ENCODE measurements at regions not wholly inside any gene's neighbourhood (a gene's known extent, or its start where the extent isn't known, plus 50 kb on each side); places are given as distances from the start of the nearest gene placed in this dataset.
"Not testable (repeated sequence)": the region's sequence is repeated elsewhere in the genome, so short reads cannot be mapped to it uniquely, and the experiment has no call there.

GRCh38 chr12:97988588-97988987 lies 526.0 kb downstream of the RMST start:
- not testable (repeated sequence) for DNase-seq

- DNase-seq, result no peak
These were observed 525.9 kb upstream of the TMPO start for GRCh38 chr12:97989366-97989940.

GRCh38 chr12:97994746-97995484 lies 520.5 kb upstream of the TMPO start:
- DNase-seq, result no peak

GRCh38 chr12:97995559-97995958 lies 519.8 kb upstream of the TMPO start:
- no peak for DNase-seq

GRCh38 chr12:98001430-98001829 lies 514.0 kb upstream of the TMPO start:
- no peak for DNase-seq

- DNase-seq, result peak; percentile 6 to 17 (median 14)
These were observed 512.4 kb upstream of the TMPO start for GRCh38 chr12:98002887-98003493.

GRCh38 chr12:98007963-98008362 lies 507.4 kb upstream of the TMPO start:
- DNase-seq, result no peak

- DNase-seq, result no peak
These were observed 501.8 kb upstream of the TMPO start for GRCh38 chr12:98013560-98013959.

GRCh38 chr12:98018836-98019235 lies 496.6 kb upstream of the TMPO start:
- DNase-seq, result no peak

- DNase-seq, result no peak
These were observed 495.0 kb upstream of the TMPO start for GRCh38 chr12:98020376-98020775.

GRCh38 chr12:98022961-98023360 lies 492.4 kb upstream of the TMPO start:
- DNase-seq, result no peak

GRCh38 chr12:98037401-98038140 lies 477.8 kb upstream of the TMPO start:
- DNase-seq, result no peak

- no peak for DNase-seq
These were observed 472.7 kb upstream of the TMPO start for GRCh38 chr12:98042668-98043067.

- no peak for DNase-seq
These were observed 470.0 kb upstream of the TMPO start for GRCh38 chr12:98045395-98045794.

- no peak for DNase-seq
These were observed 467.1 kb upstream of the TMPO start for GRCh38 chr12:98048326-98048725.

- DNase-seq, result no peak
These were observed 462.2 kb upstream of the TMPO start for GRCh38 chr12:98053202-98053601.

GRCh38 chr12:98057701-98058100 lies 457.7 kb upstream of the TMPO start:
- no peak for DNase-seq

- DNase-seq, result no peak
These were observed 457.2 kb upstream of the TMPO start for GRCh38 chr12:98058213-98058612.

- DNase-seq, result no peak
These were observed 456.6 kb upstream of the TMPO start for GRCh38 chr12:98058838-98059237.

- no peak for DNase-seq
These were observed 455.6 kb upstream of the TMPO start for GRCh38 chr12:98059659-98060343.

GRCh38 chr12:98060411-98060810 lies 455.0 kb upstream of the TMPO start:
- no peak for DNase-seq

GRCh38 chr12:98062464-98063245 lies 452.7 kb upstream of the TMPO start:
- DNase-seq, result no peak

Data from suppressor macrophage (primary cell).